Upper lobe of right lung (tissue), 1 donor: ENCODE measurements at regions not wholly inside any gene's neighbourhood (a gene's known extent, or its start where the extent isn't known, plus 50 kb on each side); places are given as distances from the start of the nearest gene placed in this dataset.

ENCODE experiments used
- ATAC-seq: fragments of 200-7000 bp; cut with Tn5 transposase; one replicate; pipeline ENCODE4 v1.9.1; 2020; ENCODE audit warnings: mild to moderate bottlenecking, moderate library complexity
- DNase-seq: peaks from one replicate; pipeline ENCODE4 v3.0.0-alpha.2; 2020
- H3K27ac ChIP-seq: fragments of 200-600 bp; one replicate; pipeline ENCODE4 v1.8.0; 2022
- H3K27me3 ChIP-seq: fragments of 200-600 bp; one replicate; pipeline ENCODE4 v1.8.0; 2022; ENCODE audit warnings: mild to moderate bottlenecking
- H3K36me3 ChIP-seq: fragments of 200-600 bp; one replicate; pipeline ENCODE4 v1.8.0; 2022
- H3K4me1 ChIP-seq: fragments of 200-600 bp; one replicate; pipeline ENCODE4 v1.8.0; 2022
- H3K4me3 ChIP-seq: fragments of 200-600 bp; one replicate; pipeline ENCODE4 v1.8.0; 2022; ENCODE audit warnings: mild to moderate bottlenecking
- H3K9me3 ChIP-seq: fragments of 200-600 bp; one replicate; pipeline ENCODE4 v1.8.0; 2022
- intact Hi-C: fragments of 100-400 bp; cut with DNase I; formaldehyde crosslinking; loops from one replicate; pipeline ENCODE4 v1.11.0; 2022
- TF ChIP-seq, protein P1 (sequence below): fragments of 200-600 bp; IDR thresholded peaks from one replicate; pipeline ENCODE4 v1.8.0; 2022; ENCODE audit warnings: antibody characterized with exemption
- donor health status: DM: no; HTN: yes; CAD: no; lungs with severe emphysema.

DNA sequence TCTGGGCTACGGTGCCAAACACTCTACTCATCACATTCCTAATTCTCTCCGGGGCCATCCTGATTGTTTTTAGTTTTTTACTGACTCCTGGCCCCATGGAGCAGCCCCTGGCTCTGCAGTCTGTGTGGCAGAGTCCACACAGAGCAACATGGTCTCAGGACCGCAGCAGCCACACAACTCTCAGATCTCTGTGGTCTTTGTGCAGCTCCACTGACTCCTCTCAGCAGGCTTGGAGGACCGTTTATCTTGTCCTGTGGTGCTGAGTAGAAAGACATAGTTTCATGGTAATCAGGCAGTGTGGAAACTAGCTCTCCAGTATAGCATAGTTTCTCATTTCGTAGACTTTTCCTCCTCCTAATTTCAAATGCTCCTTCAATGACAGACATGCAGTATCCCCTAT is 168.4 kb downstream of the EDN1 start:
- TF ChIP-seq, protein P1, sequence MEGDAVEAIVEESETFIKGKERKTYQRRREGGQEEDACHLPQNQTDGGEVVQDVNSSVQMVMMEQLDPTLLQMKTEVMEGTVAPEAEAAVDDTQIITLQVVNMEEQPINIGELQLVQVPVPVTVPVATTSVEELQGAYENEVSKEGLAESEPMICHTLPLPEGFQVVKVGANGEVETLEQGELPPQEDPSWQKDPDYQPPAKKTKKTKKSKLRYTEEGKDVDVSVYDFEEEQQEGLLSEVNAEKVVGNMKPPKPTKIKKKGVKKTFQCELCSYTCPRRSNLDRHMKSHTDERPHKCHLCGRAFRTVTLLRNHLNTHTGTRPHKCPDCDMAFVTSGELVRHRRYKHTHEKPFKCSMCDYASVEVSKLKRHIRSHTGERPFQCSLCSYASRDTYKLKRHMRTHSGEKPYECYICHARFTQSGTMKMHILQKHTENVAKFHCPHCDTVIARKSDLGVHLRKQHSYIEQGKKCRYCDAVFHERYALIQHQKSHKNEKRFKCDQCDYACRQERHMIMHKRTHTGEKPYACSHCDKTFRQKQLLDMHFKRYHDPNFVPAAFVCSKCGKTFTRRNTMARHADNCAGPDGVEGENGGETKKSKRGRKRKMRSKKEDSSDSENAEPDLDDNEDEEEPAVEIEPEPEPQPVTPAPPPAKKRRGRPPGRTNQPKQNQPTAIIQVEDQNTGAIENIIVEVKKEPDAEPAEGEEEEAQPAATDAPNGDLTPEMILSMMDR, result no peak
- Histone ChIP-seq H3K27me3 (no peaks in the 10 kb centered on the region), H3K4me1 (no peaks in the 10 kb centered on the region), H3K36me3 (no peaks in the 10 kb centered on the region), H3K4me3 (no peak overlapping the region), H3K9me3 (no peaks in the 10 kb centered on the region), H3K27ac (no peak overlapping the region)
- intact Hi-C loops, result no loop called here
- DNase-seq (no peak), ATAC-seq (no peak)

DNA sequence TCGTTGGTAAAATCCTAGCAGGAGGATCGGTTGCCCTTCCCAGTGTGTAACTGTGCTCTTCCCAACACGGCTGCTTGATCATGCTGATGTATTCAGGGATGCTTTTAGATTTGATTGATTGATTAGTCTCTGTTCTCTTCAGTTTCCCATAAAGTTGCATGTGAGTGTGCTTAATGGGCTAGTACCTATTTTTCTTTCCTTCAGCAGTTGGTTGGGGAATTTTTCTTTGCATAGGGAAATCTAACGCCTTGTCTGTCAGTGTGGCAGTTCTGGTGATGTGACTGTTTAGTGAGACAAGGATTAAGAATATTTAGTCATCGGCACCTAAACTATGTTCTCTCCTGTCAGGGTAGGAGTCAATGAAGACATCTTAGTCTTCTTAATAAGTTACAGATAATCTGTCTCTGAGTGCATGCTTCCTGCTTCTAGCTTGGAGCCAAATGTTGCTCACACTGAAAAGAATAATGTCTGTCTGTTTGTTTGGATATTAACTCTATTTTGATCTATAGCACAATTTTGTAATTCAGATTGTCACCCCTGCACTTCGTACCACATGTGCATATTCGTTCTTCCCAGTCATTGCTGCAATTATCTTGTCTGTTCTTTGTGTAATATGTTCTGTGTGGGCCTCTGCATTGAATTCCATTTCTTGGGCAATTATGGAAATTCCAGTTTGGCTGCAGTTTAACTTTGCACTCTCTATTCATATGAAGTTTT is 169.9 kb downstream of the EDN1 start:
- intact Hi-C loops, result no loop called here
- H3K27ac ChIP-seq, result no peak overlapping the region
- H3K4me3 ChIP-seq, result no peak overlapping the region
- H3K36me3 ChIP-seq, result no peaks in the 10 kb centered on the region
- H3K27me3 ChIP-seq, result no peaks in the 10 kb centered on the region
- no peaks in the 10 kb centered on the region for H3K4me1 ChIP-seq
- ATAC-seq (no peak), DNase-seq (no peak)
- no peaks in the 10 kb centered on the region for H3K9me3 ChIP-seq
- TF ChIP-seq, protein P1, result no peak

DNA sequence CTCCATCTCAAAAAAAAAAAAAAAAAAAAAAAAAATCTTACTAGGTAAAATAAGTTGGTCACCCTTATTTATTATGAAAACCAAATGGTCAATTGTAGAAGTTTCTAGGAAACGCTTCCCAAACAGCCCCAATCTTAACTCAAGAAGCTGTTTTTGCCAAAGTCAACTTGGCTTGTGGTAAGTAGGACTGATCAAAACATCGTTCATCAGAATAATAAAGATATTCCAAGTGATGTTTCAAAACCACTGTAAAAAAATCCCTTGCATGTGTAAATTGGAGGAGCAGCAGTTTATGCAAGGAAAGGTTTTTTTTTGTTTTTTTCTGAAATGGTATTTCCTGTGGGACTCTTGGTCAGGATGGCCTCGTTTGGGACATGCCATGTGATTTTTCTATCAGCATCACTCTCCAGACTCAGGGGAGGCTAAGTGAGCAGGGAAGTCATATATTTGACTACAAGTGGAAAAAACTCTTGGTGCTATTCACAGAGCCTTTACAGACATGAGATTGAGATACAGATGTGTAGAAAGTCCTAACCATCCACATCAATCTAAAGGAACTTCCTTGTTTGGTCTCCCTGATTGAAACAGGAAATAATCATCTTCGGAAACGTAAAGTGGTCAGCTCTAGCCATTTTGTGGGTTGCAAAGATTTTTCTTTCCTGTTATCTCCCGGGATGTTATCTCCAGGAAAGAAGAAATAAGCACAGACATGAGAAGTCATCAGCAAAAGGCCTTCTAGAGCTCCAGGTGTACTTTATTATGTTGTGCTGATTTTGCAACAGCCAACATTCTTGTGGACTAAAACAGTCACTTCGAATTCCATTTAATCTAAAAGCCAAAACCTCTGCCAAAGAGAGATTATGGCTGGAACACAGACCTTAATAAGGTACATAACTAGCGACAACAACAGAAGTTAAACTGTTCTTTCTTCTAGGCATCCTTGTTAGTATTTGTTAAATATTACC is 177.8 kb downstream of the EDN1 start:
- TF ChIP-seq, protein P1, result no peak
- intact Hi-C loops, result no loop called here
- Histone ChIP-seq H3K4me3 (no peak overlapping the region), H3K9me3 (no peaks in the 10 kb centered on the region), H3K36me3 (no peaks in the 10 kb centered on the region), H3K27ac (no peak overlapping the region), H3K4me1 (no peaks in the 10 kb centered on the region), H3K27me3 (no peaks in the 10 kb centered on the region)
- DNase-seq (no peak), ATAC-seq (peak; percentile 30)

DNA sequence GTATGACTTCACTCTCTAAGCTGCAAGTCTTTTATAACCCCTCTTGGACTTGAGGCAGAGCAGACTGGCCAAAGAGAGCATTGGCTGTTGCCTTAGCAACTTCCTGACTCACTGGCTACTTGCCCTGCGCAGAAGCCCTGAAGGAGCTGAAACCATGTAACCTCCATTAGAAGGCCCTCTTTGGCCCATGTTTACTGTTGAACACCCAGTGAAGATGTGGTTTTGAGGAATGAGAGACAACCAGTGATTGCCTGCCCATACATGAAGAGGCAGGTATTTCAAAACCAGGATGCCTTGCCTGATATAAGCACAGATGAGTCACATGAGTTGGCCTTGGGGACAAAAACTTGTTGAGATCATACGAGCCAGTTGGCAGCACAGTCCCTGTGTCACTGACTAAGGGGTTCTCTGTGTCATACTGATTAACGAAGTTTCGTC is 182.5 kb downstream of the EDN1 start:
- Histone ChIP-seq H3K36me3 (no peaks in the 10 kb centered on the region), H3K4me3 (no peak overlapping the region), H3K9me3 (no peaks in the 10 kb centered on the region), H3K4me1 (no peaks in the 10 kb centered on the region), H3K27ac (no peak overlapping the region), H3K27me3 (no peaks in the 10 kb centered on the region)
- intact Hi-C loops, result no loop called here
- DNase-seq (no peak), ATAC-seq (peak; percentile 87)
- TF ChIP-seq, protein P1, result no peak

DNA sequence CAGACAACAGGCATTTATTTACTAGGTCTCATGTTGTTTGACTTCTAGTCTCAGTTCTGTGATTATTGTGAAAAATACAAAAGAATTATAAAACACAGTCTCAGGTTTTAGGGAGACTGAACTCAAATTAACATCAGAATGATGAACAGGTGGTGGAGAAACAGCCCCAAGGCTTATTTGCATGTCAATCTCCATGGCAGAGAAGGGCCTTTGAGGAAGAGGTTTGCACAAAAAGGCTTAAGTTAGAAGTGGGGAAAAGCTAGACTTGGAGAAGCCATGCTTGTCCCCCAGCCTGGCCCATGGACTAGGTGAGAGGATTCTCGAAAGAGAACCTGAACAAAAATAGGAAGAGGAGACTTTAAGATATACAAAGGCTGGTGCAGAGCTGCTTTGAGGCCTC is 183.3 kb downstream of the EDN1 start:
- TF ChIP-seq, protein P1, result no peak
- intact Hi-C loops, result no loop called here
- H3K36me3 ChIP-seq, result no peaks in the 10 kb centered on the region
- H3K4me1 ChIP-seq, result no peaks in the 10 kb centered on the region
- ATAC-seq, result no peak
- no peak overlapping the region for H3K27ac ChIP-seq
- H3K27me3 ChIP-seq, result no peaks in the 10 kb centered on the region
- no peak for DNase-seq
- H3K9me3 ChIP-seq, result no peaks in the 10 kb centered on the region
- H3K4me3 ChIP-seq, result no peak overlapping the region
